K562 (cell line): ENCODE measurements at regions not wholly inside any gene's neighbourhood (a gene's known extent, or its start where the extent isn't known, plus 50 kb on each side); places are given as distances from the start of the nearest gene placed in this dataset.

Experiments used
- ATAC-seq: fragments of 200-7000 bp; cut with Tn5 transposase; 3 replicates; pipeline ENCODE4 v1.9.1; 2020; ENCODE audit warnings: moderate library complexity
- BruUV-seq: library from RNA; stranded (reverse); fragments of 400-500 nt; replicated peaks from 2 replicates; lab custom pipeline; 2021; lab: Mats Ljungman, UMichigan
- CTCF ChIA-PET: fragments of 300-600 bp; formaldehyde crosslinking; extraction: SDS; loops from one replicate; lab custom pipeline; 2021; ENCODE audit warnings: low intra/inter-chr PET ratio; lab: Yijun Ruan, JAX
- POLR2A ChIA-PET: fragments of 300-600, 350-650 bp; sonication (Branson Sonifier 250); formaldehyde crosslinking; extraction: SDS; loops from one replicate; lab custom pipeline; 2021; ENCODE audit warnings: antibody characterized with exemption, inconsistent platforms; lab: Yijun Ruan, JAX
- DNase-seq, 4 experiments: peaks; one replicate each; pipeline versions ENCODE4 v3.0.0 to v3.0.0-alpha.2; 2011 to 2018; ENCODE audit warnings: low spot score in 3 of 4, mixed read lengths in 3 of 4; ENCODE audit errors: extremely low read depth in 1 of 4
- FAIRE-seq: peaks from 2 replicates; lab custom pipeline; 2011; peaks lifted over from hg19 to GRCh38; lab: Jason Lieb, UNC
- H2AFZ ChIP-seq: 2 replicates; pipeline ENCODE4 v1.6.0; 2011; ENCODE audit warnings: low read depth, low read length, control low read depth, inconsistent platforms
- H3K27ac ChIP-seq: fragments of 200-600 bp; 3 replicates; pipeline ENCODE4 v1.8.0; 2011; ENCODE audit warnings: low read depth, mild to moderate bottlenecking, control low read depth, inconsistent platforms, low read length, moderate library complexity, mixed read lengths; ENCODE audit errors: extremely low read depth
- H3K27me3 ChIP-seq, 2 experiments: fragments of 300-600 bp in 1 of 2; 2 replicates in 1 of 2; 3 replicates in 1 of 2; pipeline versions ENCODE4 v1.6.0 to v1.8.0; 2011; ENCODE audit warnings: inconsistent platforms in 2 of 2, low read length in 2 of 2, mild to moderate bottlenecking in 1 of 2, mixed read lengths in 1 of 2, moderate library complexity in 1 of 2; ENCODE audit not compliant: control insufficient read depth in 2 of 2, insufficient read depth in 2 of 2
- H3K36me3 ChIP-seq: fragments of 300-600 bp; 3 replicates; pipeline ENCODE4 v1.8.0; 2011; ENCODE audit warnings: mild to moderate bottlenecking, low read length, inconsistent platforms; ENCODE audit not compliant: control insufficient read depth, insufficient read depth
- H3K4me1 ChIP-seq, 2 experiments: fragments of 200-600 bp in 1 of 2; replicated peaks in 1 of 2; 2 replicates in 1 of 2; 3 replicates in 1 of 2; pipeline versions ENCODE4 v1.5.1 to v1.8.0; 2011; ENCODE audit warnings: inconsistent platforms in 2 of 2, low read length in 2 of 2, mild to moderate bottlenecking in 1 of 2, mixed read lengths in 1 of 2, moderate library complexity in 1 of 2; ENCODE audit not compliant: control insufficient read depth in 2 of 2, insufficient read depth in 2 of 2
- H3K4me2 ChIP-seq: 2 replicates; pipeline ENCODE4 v1.6.1; 2011; ENCODE audit warnings: low read length, control low read depth, inconsistent platforms, mixed read lengths; ENCODE audit not compliant: insufficient read depth
- H3K4me3 ChIP-seq: fragments of 200-600 bp; sonication (generic), shearing (Covaris generic); 2 replicates; pipeline ENCODE4 v1.5.1; 2016; ENCODE audit warnings: control low read depth, inconsistent platforms
- H3K79me2 ChIP-seq: fragments of 200-600 bp; 3 replicates; pipeline ENCODE4 v1.8.0; 2011; ENCODE audit warnings: low read length, inconsistent platforms; ENCODE audit not compliant: control insufficient read depth, insufficient read depth
- H3K9ac ChIP-seq, 2 experiments: 2 replicates each; pipeline versions ENCODE4 v1.6.0 to v1.6.1; 2011; ENCODE audit warnings: low read depth in 2 of 2, low read length in 2 of 2, control low read depth in 1 of 2, inconsistent platforms in 1 of 2, mild to moderate bottlenecking in 1 of 2, mixed read lengths in 1 of 2; ENCODE audit not compliant: insufficient read depth in 1 of 2
- H3K9me1 ChIP-seq: one replicate; pipeline ENCODE4 v1.6.0; 2011; ENCODE audit warnings: inconsistent platforms, mild to moderate bottlenecking, low read length, moderate library complexity; ENCODE audit not compliant: control insufficient read depth, insufficient read depth
- H3K9me3 ChIP-seq: replicated peaks from 2 replicates; pipeline ENCODE4 v1.5.1; 2011; ENCODE audit warnings: low read depth, low read length, inconsistent platforms; ENCODE audit not compliant: control insufficient read depth, insufficient read depth
- H4K20me1 ChIP-seq: replicated peaks from 2 replicates; pipeline ENCODE4 v1.6.1; 2011; ENCODE audit warnings: low read length, inconsistent platforms, mixed read lengths; ENCODE audit not compliant: control insufficient read depth, insufficient read depth
- CHD2 ChIP-seq: IDR thresholded peaks from 2 replicates; pipeline ENCODE4 v1.6.1; 2011; ENCODE audit warnings: low read depth, low read length
- ZBTB11 ChIP-seq, 3 experiments: fragments of 200-800 bp in 1 of 3; fragments of 250-450 bp in 1 of 3; fragments of 450-650 bp in 1 of 3; sonication (Bioruptor Pico) in 1 of 3; sonication (Bioruptor generic) in 1 of 3; formaldehyde crosslinking in 1 of 3; IDR thresholded peaks; 2 replicates each; pipeline versions ENCODE4 v1.6.1 to v1.8.0; 2016 to 2022; ENCODE audit warnings: mild to moderate bottlenecking in 2 of 3, missing genetic modification characterization in 2 of 3, missing compliant biosample characterization in 1 of 3, moderate library complexity in 1 of 3
- WGBS: fragments of 100-300 bp; shearing (Covaris generic); methylation state at CpG from one replicate; pipeline ENCODE4 v1.1.6; 2016; ENCODE audit warnings: low coverage, mixed read lengths; ENCODE audit not compliant: insufficient coverage; ENCODE audit errors: missing lambda C conversion rate; 5-methylcytosine and 5-hydroxymethylcytosine counted together
- in situ Hi-C: fragments of 300-500 bp; cut with MboI; formaldehyde crosslinking; loops from 4 replicates; pipeline ENCODE4 v1.15.0; 2018; ENCODE audit warnings: inconsistent platforms, mixed read lengths
- intact Hi-C: fragments of 100-400 bp; cut with micrococcal nuclease; formaldehyde crosslinking; loops from 2 replicates; pipeline ENCODE4 v1.14.2; 2022

GRCh38 chr20:48393737-48394314, 434.0 kb downstream of the PREX1 start:
- Histone ChIP-seq H3K27ac (no peak overlapping the region), H3K9me1 (no peaks in the 10 kb centered on the region), H3K4me1 (no peaks in the 10 kb centered on the region), H3K27me3 (peaks cover 0 to 32% of the 10 kb centered on the region in 2 experiments; a peak in 2 of 5 replicates), H3K9ac (no peak overlapping the region), H3K4me3 (no peak overlapping the region), H4K20me1 (no peaks in the 10 kb centered on the region), H2AFZ (no peak overlapping the region), H3K79me2 (no peaks in the 10 kb centered on the region), H3K36me3 (no peaks in the 10 kb centered on the region), H3K4me2 (no peak overlapping the region), H3K9me3 (no peaks in the 10 kb centered on the region; the same call in 1 of the 2 replicates)
- CTCF ChIA-PET, result no interaction called here
- ATAC-seq (no peak), FAIRE-seq (no peak), DNase-seq (no peak)
- 1% methylated on average over 12 of the region's 12 CpGs for WGBS
- intact Hi-C loops, result no loop called here
- TF ChIP-seq ZBTB11 (CRISPR knock-in tag; IDR thresholded peaks at IDR 0.05), result peak in 1 of 3 experiments; percentile 30; a peak in 1 of 6 replicates
- no peak for TF ChIP-seq CHD2
- no TSS peak for BruUV-seq
- in situ Hi-C loops, result no loop called here
- POLR2A ChIA-PET, result no interaction called here
